NCI-H526 treated with DMSO at 0.1 percent for 48 hours (cell line): ENCODE measurements at regions not wholly inside any gene's neighbourhood (a gene's known extent, or its start where the extent isn't known, plus 50 kb on each side); places are given as distances from the start of the nearest gene placed in this dataset.
"Not testable (repeated sequence)": the region's sequence is repeated elsewhere in the genome, so short reads cannot be mapped to it uniquely, and the experiment has no call there.

ENCODE experiments used
- DNase-seq: peaks from one replicate; lab custom pipeline; 2025; lab: John Stamatoyannopoulos, UW

DNA sequence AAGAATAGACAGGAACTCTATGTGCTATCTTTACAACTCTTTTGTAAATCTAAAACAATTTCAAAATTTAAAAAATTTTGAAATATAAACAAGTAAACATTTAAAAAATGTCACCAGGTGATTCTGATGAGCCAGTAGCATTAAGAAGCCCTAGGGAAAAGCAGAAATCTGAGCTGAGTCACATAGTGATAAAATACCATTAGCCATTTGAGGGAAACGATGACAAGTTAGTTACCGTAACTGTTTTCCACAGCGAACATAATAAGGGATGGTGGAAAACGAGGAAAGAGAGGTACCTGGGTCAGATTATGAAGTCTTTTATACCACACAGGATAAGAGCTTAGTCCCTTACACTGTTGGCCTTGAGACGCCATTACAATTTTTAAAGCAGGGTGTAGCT, 55.5 kb downstream of the PRR15 start:
- DNase-seq = no peak

DNA sequence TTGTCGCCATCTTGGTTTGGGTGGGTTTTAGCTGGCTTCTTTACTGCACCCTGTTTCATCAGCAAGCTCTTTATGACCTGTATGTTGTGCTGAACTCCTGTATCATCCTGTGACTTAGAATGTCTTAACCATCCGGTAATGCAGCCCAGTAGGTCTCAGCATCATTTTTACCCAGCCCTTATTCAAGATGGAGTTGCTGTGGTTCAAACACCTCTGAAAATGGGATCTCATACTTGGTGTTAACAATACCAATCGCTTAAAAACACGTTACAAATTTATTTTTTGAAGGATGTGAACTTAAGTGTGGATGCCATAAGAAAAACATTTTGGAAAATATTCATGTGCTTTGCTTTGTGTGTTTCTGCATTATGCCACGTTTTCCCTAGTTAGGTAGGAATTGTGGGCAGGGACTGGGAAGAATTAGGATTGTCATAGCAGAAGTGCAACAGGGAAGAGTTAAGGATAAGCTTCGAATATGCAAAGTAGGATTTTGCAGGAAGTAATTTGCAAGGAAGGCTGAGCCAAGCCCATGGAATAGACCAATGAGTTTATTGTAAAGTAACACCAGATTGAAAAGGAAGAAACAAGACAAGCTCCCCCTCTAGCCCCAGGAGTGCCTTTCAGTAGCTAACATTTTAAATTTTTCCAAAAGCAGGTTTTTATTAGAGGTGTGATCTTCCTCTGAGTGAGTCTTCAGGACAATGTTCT, 56.4 kb downstream of the PRR15 start:
- DNase-seq = no peak

DNA sequence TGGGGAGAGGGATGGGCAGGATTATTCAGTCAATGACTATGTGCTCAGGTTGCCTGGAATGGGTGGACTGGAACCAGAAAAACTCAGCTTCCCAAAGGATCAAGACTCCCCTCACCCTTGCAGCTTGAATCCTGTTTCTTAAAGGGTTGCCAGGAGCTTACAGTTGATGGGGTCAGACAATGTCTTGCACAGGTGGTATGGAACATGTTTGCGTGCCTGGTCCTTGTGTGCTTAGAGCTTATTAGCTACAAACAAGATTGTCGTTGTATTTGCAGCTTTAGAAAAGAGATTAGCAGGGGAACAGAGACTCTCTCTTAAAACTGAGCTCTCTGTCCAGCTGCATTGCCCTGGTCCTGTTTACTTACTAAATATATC, 56.9 kb downstream of the PRR15 start:
- DNase-seq = no peak

DNA sequence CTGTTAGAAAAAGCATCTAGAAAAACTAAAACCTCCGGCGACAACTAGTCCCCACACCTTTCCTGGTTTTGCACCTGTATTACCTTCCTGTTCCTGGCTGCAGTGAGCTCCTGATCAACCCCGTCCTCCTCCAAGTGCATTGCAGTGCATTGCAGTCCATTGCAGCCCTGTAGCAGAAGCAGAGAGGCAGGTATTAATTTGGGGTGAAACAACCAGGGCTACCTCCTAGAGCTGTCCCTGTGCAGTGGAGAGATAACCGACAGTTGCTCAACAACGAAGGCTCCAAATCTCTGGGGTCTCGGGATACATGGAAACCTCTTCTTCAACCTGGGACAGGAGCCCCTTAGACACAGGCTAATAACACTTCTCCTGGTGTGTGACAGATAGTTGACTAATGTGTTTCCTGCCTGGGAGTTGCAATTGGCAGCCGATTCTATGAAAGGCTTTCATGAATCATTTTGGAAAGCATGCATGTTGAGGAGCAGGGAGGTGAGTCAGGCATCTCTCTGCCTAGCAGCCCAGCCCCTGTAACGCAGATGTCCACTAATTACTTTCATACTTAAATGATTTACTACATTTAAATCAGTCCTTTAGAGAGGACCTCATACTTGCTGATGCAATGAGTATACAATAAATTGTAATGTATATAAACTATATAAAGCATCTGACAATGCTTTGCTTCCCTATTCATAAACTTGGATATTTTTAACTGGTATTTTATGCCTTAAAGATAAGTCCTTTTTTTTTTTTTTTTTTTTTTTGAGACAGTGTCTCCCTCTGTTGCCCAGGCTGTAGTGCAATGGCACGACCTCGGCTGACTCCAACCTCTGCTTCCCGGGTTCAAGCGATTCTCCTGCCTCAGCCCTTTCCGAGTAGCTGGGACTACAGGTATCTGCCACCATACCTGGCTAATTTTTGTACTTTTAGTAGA, 59.0 kb downstream of the PRR15 start:
- DNase-seq = no peak

DNA sequence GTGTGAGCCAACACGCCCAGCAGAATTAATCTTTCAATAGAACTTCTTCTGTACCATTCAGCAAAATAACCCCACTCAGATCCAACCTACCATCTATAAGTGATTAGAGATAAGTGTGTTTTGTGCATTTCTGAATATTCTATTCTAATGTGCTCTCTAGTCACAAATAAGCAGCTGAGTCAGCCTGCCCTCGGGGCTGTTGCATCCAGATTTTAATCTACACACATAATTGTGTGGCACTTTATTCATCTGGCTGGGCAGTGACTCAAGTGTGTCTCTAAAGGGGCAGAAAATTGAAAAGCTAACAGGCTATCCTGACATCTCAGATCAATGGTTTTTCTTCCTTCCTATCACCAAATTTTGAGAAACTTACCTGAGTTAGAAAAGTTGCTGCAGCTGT, 60.3 kb downstream of the PRR15 start:
- DNase-seq = no peak

DNA sequence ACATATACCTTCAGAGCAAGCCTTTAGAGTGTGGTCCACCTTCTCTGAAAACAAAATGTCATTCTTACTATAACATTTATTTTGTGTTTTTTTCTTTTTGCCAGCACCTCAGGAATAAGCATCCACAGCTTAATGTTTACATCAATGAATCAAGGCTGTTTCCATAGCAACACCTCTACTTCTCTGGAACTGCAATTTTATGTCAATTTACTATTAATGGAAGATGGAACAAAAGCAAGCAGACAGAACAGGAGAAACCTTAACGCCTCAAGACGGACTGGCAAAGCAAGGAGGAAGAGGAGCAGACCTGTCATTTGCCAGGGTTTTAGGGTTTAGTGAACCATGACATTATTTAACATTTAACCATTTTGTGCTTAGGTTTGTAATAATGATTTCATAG, 63.1 kb downstream of the PRR15 start:
- DNase-seq = no peak

DNA sequence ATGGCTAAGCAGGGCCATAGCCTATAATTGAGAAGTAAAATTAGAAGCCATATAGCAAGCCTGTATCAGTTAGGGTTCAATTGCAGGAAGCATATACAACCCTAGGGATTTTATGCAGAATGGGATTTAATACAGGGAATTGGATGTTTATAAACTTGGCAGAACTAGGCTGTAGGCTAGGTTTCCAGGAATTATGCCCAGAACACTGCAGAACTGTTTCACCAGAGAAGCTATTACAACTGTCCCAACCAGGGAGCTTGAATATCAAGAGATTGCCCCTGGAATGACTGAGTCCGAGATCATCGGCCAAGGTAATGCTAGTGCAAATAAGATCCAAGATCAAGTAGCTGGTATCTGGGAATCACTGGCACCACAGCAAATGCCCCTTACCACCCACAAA, 64.0 kb downstream of the PRR15 start:
- no peak for DNase-seq

DNA sequence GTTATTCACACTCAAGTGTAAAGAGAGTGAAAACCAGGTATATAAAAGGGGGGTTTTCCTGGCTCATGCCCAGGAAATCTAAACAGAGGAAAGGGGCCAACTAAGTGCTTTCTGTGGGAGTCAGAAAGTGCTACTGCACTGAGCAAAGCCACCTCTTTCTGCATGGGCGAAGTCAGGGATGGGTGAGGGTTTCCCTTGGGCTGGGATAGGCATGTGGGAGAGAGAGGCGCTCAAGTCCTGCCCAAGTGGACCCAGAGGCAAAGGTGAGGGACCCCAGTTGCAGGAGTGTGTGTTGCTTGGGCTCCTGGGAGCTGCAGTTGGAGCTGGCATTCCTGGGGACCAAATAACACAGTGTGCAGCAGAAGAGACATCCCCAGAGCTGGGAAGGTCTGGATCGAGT, 65.9 kb downstream of the PRR15 start:
- no peak for DNase-seq

DNA sequence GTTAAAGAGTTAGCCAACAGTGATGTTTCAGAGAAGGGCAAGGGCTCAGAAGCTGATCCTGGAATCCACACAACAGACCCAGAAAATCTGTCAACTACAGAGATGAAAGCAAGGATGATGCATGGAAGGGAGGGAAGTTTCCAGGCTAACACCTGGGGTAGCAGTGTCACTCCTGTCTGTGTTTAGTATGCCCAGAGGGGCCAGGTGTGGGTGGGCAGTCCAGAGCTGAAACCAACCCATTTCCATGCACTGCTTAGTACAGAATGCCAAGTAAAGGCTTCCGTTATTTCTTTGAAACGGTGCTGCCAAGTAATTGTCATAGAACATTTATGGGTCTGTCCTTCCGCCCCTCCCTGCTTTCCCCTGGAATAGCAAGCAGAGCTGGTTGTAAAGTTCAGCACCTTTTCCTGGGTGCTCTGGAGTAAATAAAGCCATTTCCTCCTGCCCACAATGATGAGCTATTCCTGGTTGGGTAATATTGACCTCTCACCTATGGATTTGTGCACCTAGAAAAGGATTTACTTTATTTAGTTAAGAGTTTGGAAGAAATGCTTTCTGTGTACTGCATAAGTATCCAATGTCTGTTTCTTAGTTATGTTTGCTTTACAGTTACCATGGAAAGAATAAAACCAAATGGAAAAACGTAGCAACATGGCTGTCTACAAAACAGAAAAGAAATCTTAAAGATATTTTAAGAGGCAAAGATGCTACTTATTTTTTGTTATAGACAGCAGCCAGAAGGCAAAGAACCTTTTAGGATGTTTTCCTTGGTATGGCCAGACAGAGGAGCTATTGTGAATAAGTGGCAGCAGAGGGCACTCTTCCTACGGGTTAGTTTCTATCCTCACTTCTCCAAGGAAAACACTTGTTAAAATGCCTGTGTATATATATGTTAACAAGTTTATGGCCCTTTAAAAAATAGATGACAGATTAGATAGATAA, 71.7 kb downstream of the PRR15 start:
- DNase-seq = peak; percentile 20

DNA sequence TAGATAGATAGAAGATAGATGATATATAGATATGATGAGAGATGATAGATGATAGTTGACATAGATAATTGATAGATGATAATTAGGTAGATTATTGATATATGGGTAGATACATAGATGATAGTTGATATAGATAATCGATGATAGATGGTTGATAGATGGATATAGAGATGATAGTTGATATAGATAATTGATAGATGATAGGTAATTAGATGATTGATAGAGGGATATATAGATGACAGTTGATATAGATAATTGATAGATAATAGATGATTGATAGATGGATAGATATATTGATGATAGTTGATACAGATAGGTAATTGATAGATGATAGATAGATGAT, 72.3 kb downstream of the PRR15 start:
- no peak for DNase-seq

DNA sequence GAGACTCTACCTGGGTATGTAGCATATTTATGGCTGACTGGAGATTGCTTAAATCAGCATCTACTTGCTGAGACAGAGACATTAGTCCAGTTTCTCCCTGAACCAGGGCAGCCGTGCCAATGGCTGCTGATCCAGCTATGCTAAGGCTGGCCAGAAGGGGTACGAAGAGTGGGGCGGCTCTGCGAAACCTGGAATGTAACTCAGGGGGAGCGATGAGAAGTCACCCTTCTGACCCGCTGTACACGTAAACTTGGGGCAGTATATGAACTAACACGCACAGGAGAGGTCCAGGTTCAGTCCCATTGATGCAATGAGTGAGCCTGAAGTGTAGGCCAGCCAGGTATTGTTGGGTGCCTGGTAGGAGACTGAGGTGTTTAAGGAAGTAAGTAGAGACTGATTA, 73.7 kb downstream of the PRR15 start:
- no peak for DNase-seq

DNA sequence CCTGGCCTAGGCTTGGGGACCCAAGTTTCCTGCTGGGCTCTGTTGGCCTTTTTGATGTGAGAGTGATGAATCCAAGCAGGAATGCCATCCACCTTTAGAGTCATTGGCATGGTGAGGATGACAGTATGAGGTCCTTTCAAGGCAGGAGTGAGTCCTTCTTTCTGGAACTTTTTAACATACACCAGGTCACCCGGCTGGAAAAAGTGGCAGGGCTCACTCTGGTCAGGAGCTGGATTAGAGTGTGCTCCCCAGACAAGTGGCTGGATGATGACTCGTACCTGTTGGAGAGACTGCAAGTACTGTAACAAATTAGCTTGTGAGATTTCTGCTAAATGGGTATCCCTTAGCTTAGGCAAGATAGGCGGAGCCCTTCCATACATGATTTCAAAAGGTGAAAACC, 75.2 kb downstream of the PRR15 start:
- DNase-seq = not testable (repeated sequence)

DNA sequence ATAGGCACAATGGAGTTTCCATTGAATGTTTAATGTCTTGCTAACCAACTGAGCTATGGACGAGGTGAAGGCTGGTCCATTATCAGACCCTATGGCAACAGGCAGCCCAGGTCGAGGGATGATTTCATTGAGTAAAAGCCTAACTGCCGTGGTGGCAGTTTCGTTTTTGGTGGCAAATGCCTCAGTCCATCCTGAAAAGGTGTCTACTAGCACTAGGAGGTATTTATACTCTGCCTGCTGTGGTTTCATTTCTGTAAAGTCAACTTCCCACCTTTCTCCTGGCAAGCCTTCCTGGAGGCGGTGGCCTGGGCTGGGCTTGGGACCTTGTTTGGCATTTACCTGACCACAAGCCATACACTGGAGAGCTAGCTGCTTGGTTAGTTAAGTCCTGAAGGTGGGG, 75.8 kb downstream of the PRR15 start:
- no peak for DNase-seq

DNA sequence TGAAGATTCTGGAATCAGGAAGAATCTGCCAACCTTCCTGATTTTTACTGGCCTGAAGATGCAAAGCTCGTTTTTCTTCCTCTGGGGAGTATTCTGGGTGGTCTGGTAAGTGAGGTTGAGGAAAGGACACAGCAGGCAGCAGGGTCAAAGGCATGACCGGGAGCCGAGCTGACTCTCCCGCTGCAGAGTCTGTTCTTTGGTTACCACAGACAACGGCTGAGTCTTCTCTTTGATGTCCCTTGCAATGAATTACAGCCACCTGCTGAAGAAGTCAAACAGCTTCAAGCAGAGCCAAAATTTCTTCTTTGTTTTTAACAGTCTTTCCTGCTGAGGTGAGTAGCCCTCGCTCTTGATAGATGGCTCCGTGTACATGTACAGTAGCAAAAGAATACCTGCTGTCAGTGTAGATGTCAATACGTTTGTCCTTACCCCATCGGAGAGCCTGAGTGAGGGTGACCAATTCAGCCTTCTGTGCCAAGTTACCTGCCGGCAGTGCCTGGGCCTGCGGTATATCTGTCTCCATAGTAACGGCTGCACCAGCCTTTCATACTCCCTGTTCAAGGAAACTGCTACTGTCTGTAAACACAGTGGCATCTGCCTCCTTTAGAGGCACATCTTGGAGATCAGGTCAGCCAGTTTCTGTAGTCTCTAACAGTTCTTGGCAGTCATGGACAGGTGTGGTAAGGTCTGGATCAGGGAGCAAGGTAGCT, 76.4 kb downstream of the PRR15 start:
- peak; percentile 34 for DNase-seq

DNA sequence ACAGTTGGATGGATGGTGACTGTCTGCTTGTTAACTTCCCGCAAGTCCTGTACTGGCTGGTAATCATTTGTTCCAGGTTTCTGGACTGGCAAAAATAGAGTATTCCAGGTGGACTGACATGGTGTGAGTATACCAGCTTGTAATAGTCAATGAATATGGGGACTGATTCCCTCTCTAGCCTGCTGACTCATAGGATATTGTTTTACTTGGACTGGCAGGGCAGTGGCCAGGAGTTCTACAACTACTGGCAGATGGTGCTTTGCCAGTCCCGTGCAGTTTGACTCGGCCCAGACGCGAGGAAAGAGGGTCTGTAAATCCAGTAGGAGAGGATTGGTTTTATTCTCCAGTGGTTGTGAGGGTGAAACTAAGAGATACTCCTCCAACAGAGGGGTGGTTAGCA, 78.0 kb downstream of the PRR15 start:
- DNase-seq = no peak

DNA sequence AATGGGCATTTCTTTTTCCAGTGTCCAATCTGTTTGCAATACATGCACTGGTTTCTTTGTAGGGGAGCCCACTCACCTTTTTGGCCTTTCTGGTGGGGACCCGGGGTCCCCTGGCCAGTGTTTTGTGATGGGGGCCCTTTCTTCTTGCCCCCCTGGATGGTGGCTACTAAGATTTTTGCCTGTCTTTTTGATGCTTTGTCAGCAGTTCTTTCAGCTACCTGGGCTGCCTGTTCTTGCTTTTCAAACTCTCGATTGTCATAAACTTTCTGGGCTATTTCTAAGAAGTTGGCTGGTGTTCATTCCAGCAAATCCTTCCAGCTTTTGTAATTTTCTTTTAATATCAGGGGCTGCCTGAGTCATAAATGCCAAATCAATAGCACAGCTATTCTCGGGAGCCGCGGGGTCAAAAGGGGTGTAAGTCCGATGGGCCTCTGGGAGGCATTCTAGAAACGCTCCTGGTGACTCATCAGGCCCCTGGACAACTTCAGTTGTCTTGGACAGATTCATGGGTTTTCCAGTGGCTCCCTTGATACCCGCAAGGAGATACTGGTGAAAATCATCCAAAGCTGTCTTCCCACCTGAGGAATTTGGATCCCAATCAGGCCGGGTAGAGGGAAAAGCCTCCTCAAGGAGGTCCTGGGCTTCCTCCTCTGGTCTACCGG, 79.0 kb downstream of the PRR15 start:
- DNase-seq = no peak

DNA sequence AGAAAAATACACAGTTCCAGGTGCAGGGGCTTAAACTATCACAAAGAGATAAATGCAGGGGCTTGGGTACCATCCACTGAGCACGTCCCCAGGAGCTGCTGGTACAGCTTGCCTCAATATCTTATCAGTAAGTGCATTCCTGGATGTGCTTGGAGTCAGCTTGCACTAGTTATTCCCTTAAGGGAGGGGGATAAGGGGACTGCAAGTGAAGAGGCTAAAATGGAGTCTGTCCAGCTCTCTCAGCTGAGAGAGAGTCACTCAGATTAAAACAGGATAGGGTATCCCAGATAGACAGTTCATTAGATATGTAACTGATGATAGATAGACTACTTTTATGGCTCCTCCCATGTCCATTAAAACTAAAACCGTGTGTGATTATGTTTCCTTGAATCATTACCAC, 82.5 kb downstream of the PRR15 start:
- not testable (repeated sequence) for DNase-seq

DNA sequence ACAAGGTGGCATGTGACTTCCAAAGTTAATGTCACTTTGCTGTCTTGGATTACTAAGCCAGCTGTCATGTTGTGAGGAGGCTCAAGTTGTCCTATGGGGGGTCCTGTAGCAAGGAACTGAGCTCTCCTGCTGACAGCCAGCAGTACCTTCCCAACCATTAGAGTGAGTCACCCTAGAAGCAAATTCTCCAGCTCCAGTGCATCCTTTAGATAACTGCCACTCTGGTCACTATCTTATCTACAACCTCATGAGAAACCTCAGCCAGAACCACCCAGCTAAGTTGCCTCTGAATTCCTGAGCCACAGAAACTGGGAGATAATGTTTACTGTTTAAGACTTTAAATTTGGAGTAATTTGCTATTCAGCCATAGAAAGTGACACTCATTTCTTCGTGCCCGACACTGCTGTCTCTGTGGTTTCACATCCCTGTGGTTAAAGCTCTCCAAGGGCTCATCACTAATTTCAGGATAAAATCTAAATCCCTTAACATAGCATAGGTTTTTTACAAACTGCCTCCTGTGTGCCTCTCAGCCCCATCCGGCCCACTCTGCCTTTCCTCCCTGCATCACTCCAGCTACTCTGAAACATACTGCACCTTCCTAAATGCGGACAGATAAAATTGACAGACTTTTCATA, 83.5 kb downstream of the PRR15 start:
- DNase-seq = no peak

DNA sequence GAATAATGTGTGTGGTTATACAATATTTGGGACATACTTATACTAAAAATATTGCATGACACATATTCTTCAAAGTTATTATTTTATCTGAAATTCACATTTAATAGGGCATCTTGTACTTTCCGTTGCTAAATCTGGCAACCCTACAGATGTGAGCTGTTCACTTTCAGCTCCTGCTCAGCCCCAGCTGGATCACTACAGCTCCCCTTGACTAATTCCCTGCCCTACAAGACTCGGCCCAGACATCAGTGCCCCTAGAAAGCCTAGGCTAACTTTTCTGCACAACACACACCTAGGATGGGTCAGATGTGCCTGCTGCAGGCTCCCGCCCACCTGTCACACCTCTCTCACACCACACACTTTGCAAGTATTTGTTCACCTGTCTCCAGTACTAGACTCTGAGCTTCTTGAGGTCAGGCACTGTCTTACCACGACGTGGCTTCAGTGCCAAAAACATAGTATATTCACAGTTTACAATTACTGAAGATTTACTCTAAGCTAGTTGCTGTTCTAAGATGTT, 84.1 kb downstream of the PRR15 start:
- not testable (repeated sequence) for DNase-seq

DNA sequence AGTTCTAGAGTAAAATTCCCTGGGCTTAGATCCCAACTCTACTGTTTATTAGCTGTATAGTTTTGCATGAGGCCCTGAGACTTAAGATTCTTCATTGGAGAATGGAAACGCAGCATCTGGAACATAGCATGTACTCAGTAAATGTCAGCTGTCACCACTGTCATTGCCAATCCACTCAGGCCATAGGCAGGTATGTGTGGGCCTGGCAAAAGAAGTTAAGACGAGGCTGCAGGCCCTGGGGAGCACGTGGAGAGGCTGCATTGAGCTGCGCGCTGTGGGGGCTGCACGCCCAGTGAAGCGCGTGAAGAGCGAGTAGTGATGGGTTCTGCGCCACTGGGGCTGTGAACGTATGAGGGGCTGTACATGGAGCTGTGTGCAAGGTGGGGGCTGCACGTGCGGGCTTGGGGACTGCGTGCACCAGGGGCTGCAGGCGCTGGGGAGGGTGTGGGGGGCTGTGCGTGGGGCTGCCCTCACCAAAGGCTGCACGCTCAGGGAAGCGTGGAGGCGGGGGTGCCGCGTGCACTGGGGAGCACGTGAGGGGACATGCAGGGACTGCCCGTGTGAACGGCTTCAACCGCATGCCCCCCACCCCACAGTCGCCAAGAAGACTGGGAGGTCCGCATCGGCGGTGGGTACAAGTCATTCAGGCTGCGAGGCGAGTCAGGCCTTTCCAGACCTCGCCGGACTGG, 85.5 kb downstream of the PRR15 start:
- DNase-seq = no peak
